ENCODE measurements at regions not wholly inside any gene's neighbourhood (a gene's known extent, or its start where the extent isn't known, plus 50 kb on each side); places are given as distances from the start of the nearest gene placed in this dataset.

DNA sequence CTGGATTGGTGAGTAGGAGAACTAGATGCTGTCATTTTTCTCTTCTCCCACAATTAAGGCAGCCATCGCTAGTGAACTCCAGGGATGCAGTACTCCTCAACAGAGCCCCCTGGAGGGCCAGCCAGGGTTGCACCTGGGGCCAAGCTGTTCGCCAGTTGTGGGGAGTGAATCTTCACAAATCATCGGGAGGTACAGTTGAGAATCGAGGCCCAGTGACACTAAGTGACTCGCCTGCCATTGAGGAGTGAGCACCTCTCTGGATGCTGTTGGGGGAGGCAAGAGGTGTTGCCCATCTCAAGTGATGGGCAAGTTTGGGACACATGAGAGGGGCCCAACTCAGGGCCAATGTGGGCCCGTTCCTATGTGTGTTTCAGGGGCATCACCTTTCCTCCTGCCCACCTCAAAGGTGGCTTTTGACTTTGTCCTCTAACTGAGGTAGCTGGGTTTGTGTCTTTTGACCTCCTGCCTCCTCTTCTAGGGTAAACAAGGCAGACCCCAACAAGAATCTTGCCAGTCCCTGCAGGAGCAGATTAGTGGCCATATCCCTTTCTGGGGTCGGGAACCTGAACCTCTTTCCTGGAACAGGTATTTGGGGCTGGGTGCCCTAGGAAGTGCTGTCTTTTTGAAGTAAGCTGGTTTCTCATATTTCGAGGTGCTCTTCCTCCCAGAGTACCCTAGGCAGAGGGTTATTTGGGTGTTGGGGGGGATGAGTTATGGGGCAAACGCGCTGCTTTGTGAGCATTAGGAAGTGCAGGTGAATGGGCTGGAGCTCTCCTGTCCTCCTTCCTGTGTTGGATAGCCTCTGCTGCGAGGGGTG lies 181.2 kb downstream of the MACROH2A1 start:
- no peak for DNase-seq

DNA sequence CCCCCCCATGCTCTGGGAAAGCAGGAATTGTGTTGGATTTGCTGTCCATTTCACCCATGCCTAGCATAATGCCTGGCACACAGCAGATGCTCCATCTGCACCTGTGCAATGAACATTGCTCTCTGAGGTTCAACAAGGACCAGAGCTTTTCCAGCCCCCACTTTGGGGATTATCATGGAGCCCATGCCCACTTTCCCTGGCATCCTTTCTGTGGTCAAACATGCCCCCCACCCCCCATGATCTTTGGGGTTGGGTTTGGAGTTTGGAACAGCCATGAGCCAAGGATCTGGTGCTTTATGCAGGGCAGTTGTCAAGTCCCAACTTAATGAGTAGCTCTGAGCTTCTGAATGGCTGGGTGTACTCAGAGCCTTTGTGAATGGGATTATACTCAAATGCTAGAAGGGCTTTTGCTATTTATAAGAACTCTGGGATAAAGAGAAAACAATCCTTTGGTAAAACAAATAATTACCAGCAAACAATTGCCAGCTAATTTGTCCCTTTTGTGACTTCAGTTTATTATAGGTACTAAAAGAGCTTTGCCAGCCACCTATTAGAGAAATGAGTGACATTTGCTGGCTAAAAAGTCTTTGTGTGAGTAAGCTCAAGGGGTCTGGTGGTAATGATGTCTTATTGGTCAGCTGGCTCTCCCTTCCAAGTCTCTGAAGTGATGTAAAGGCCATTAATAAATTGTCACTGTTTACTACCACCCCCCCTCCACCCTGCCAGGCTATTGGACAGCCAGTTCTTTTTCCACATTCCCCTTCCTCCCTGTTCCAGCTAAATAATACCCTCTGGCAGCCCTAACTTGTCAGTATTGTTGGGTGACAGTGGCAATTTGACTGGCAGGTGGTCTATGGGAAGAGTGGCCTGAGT lies 182.3 kb downstream of the MACROH2A1 start:
- DNase-seq = no peak

DNA sequence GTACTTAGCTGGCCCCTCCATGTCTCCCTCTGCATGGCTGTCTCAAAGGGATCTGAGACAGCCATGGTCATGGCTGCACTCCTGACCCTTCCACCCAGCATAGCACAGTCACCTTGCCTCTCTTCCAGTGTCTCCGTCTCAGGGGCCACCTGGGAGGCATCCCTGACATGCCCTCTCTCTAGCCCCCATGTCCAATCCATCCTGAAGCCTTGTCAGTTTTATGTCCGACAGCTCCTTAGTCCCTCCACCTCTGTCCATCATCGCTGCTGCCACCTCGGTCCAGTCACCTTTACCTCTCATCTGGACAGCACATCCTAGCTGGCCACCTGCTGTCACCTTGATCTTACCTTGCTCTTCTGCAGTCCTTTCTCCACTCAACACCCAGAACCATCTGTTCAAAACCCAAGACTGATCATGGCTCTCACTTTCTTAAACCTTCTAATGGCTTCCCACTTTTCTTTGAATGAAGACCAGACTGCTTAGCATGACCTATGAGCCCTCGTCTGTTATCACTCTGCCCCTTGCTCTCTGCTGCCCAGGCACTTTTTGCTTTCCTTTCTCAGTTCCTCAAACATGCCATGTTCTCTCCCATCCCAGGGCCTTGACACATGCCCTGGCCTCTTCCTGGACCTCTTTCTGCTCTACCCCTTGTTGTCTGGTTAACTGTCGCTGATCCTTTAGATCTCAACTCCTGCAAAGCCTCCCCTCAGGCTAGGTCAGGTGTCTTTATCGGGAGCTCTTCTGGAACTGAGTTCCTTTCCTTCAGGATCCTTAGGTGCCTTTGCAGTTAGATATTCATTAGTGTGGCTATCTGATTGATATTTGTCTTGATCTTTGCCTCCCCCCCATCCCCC lies 181.8 kb upstream of the PITX1 start:
- no peak for DNase-seq

DNA sequence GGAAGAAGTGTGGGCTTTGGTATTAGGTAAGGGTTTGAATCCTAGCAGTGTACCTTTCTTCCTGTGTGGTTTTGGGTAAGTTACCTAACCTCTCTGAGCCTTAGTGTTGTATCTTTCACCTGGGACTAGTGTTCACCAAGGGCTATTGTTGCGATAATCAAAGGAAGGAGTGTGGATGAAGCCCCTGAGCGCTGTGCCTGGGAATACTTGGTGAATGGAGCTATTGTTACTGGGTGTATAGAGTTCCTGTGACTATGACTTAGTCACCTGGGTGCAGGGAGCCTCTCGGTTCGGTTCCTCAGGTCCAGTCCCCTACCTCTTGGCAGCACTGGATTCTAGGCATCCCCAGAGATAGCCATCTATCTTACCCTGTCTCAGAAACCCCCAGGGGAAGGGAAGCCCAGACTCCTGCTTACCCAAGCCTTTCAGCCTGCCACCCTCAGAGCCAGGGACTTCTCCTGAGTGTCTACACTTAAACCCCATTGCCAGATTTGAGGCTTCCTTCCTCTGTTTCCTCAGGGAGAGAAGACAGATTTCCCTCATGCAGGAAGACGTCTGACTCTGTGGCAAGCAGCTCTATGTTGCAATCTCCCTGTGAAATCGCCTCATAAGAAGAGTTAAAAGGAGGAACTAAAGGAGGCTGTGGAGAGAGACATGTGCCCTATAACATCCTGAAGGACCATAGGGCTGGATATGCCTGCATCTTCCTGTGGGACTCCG lies 181.0 kb upstream of the PITX1 start:
- no peak for DNase-seq

- DNase-seq = no peak
These were observed 179.6 kb upstream of the PITX1 start for GRCh38 chr5:135213466-135214239.

- no peak for DNase-seq
These were observed 179.0 kb upstream of the PITX1 start for GRCh38 chr5:135213027-135213386.

DNA sequence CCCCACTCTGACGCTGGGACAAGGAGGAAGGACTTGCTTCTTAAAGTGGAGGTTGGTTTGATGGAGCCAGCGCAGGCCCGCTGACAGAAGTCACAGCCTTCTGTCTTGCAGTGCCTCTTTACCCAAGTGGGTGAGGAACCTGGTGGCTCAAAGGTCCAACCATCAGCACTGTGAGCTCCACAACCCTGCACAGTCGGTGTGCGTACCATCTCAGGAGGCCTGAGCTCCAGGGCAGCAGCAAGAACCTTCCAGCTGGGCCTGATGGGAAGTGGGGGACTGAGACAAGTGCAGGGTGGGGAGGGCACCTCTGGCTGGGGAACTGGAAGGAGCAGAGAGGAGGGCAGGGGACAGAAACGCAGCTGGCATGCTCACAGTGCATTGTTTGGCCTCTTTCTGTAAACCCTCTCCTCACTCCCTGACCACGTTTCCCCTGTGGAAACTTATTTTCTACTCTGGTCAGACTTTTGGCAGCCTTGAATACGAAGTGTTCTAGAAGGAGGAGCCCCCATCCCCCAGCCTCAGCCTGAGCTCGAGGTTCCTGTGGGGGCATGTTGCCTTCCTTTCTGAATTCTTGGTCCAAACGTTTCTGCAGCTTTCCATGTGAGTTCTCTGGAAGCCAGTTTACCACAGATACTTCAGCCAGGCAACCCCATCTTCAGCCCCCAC lies 178.5 kb upstream of the PITX1 start:
- DNase-seq = no peak

DNA sequence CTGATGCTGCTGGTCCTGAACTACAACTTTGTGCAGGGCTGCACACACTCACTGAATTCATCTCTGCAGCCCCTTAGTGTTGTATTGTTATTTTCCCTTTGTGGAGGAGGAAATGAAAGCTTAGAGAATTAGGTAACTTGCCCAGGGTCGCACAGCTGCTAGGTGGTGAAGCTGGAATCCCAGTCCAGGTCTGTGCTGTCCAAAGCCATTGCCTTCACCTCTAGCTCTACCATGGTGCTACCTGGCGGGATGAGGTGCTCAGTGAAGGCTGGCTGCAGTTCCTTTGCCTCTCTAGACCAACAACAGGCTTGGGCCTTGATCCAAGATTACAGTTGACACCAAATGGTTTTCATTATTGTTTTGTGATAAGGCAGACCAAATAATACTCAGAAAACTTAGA lies 177.8 kb upstream of the PITX1 start:
- DNase-seq = no peak

GRCh38 chr5:135211083-135211790 lies 177.2 kb upstream of the PITX1 start:
- DNase-seq = no peak

- no peak for DNase-seq
These were observed 176.4 kb upstream of the PITX1 start for GRCh38 chr5:135210286-135211055.

- DNase-seq = no peak
These were observed 175.1 kb upstream of the PITX1 start for GRCh38 chr5:135208903-135209721.

- DNase-seq = no peak
These were observed 174.5 kb upstream of the PITX1 start for GRCh38 chr5:135208555-135208902.

GRCh38 chr5:135207866-135208265 lies 173.8 kb upstream of the PITX1 start:
- DNase-seq = no peak

GRCh38 chr5:135206862-135207261 lies 172.8 kb upstream of the PITX1 start:
- no peak for DNase-seq

DNA sequence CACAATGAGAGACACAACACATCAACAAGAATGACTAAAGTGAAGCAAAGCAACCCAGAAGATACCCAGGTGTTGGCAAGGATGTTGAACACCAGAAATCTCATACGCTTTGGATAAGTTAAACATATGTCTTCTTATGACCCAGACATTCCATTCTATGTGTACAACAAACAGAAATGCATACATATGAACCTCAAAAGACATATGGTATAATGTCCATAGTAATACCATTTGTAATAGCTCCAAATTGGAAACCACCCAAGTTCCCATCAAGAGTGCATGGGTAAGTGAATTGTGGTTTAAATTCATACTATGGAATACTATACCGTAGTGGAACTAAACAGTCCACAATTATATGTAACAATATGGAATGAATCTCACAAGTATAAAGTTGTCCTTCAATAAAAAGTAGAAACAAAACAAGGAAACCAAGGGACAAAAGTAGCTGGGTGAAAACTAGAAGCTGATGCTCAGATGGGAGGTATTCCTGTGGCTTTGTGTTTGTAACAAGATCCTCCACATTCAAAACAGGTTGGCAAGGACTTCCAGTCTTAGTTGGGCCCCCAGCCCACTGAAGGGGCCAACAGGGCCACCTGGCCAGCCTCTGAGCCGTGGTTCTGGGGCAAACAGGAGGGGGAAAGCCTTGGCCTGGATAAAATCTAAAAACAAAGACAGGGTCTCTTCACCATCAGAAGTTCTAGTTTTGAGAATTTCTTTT lies 171.8 kb upstream of the PITX1 start:
- DNase-seq = no peak

DNA sequence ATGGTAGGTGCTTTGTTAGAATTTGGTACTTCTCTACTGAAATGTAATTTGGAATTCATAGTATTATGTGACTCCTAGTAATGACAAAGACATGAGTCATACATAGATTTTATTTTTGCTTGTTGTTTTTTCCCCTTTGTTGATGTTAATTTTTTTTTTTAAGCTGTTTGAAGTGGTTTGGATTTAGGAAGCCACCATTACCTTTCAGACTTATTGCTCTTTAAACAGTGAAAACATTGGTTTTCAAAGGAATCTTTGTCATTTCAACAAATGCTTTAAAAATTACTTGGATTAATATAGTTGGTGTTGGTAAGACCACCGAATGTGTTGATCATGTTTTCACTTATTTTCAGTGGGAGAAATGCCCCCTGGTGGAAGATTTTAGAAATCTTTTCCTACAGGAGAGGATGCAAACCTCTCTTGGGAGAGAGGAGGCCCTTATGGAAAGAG lies 170.1 kb upstream of the PITX1 start:
- no peak for DNase-seq

- no peak for DNase-seq
These were observed 169.6 kb upstream of the PITX1 start for GRCh38 chr5:135203593-135204036.

DNA sequence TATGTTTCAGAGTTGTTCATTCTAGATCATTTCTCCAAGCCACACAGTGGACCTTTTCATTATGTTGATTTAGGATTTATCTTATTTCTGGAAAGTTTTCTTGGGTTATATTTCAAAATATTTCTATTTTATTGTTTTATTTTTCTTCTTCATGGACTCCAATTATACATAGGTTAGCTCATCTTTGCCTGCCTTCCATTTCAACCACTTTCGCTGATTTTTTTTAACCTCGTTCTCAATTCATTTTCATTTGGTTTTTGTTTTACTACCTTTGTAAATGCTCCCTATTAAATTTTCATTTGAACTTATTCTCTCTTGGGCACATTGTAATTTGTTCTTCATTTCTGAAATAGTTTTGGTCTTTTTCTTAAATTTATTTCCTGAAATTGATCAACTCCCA lies 169.0 kb upstream of the PITX1 start:
- DNase-seq = no peak

All from CD4-positive, alpha-beta T cell treated with Interleukin-6 for 4 hours (primary cell).